OCI-LY3 (cell line): ENCODE measurements at regions not wholly inside any gene's neighbourhood (a gene's known extent, or its start where the extent isn't known, plus 50 kb on each side); places are given as distances from the start of the nearest gene placed in this dataset.

Source experiments
- CTCF ChIP-seq: fragments of 200-600, 300-600 bp; sonication (generic); IDR thresholded peaks from 2 replicates; pipeline ENCODE4 v1.5.1; 2014; ENCODE audit warnings: antibody characterized with exemption, low read length, low read depth
- EZH2phosphoT487 ChIP-seq: fragments of 200-600 bp; shearing (Covaris generic); IDR thresholded peaks from 2 replicates; pipeline ENCODE4 v1.6.1; 2018; ENCODE audit warnings: antibody characterized with exemption, mixed run types, low read depth

DNA sequence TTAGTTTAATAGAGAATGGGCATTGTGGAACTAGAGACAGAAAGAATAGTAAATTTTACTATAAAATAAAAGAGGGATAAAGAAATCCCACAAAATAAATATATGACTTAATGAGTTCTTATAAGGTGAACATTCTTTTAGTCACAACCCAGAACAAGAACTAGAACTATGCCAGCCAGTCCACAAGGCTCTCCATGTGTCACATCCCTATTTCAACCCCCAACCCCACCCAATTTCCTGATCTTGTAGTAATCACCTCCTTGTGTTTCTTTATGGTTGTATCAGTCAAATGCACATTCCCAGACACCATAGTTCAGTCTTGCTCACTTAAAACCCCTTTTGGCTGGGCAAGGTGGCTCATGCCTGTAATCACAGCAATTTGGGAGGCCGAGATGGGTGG is 662.3 kb upstream of the CAMK1G start:
- TF ChIP-seq CTCF, result no peak
- TF ChIP-seq EZH2phosphoT487, result no peak
